ENCODE measurements at regions not wholly inside any gene's neighbourhood (a gene's known extent, or its start where the extent isn't known, plus 50 kb on each side); places are given as distances from the start of the nearest gene placed in this dataset.

- CTCF ChIA-PET, result interaction anchor here (2.7 kb wide), 1 partner anchor 11 kb away, joined by 9 read pairs; no protein-coding TSS in a partner anchor
- no peak overlapping the region for H3K27ac ChIP-seq
- TF ChIP-seq EHMT2 (IDR thresholded peaks at IDR 0.05; ENCODE audit: low read depth), result no peak
- TF ChIP-seq CBX8 (IDR thresholded peaks at IDR 0.05), result no peak
- no peak for TF ChIP-seq MYC (IDR thresholded peaks at IDR 0.05; ENCODE audit: borderline replicate concordance, low read length)
- no peak for TF ChIP-seq MAFK (IDR thresholded peaks at IDR 0.05; ENCODE audit: partially characterized antibody)
- no peak for TF ChIP-seq HOXA7 (CRISPR knock-in tag; IDR thresholded peaks at IDR 0.05)
- TF ChIP-seq BCL3 (IDR thresholded peaks at IDR 0.05), result no peak
- no peak for TF ChIP-seq ZSCAN20 (CRISPR knock-in tag; IDR thresholded peaks at IDR 0.05)
- no peak for TF ChIP-seq CHD4 (IDR thresholded peaks at IDR 0.05; ENCODE audit: borderline replicate concordance)
- H3K9me3 ChIP-seq, result no peaks in the 10 kb centered on the region
- 73% methylated on average over 5 of the region's 5 CpGs for WGBS (ENCODE audit: missing lambda C conversion rate)
- no peak for ATAC-seq
- no peak overlapping the region for H3K4me2 ChIP-seq
- POLR2A ChIA-PET, result no interaction called here
- H3K4me1 ChIP-seq, result no peaks in the 10 kb centered on the region
- DNase-seq (ENCODE audit: low read depth in 1 of 2, low spot score in 1 of 2), result no peak
- H3K4me3 ChIP-seq, result no peak overlapping the region
- FAIRE-seq, result no peak
Measured at GRCh38 chr11:123313262-123313661, 116.8 kb upstream of the GRAMD1B start.

- Histone ChIP-seq H3K4me3 (no peak overlapping the region), H3K4me2 (no peak overlapping the region), H3K27ac (no peak overlapping the region), H3K4me1 (peaks cover under 1% of the 10 kb centered on the region; the same call in 1 of the 3 replicates), H3K9me3 (no peaks in the 10 kb centered on the region)
- ATAC-seq, result no peak
- POLR2A ChIA-PET, result no interaction called here
- DNase-seq (ENCODE audit: low read depth in 1 of 2, low spot score in 1 of 2), result no peak
- CTCF ChIA-PET, result interaction anchor here (1.0 to 1.4 kb wide), 2 partner anchors 8 to 205 kb away, joined by 3 to 6 read pairs; no protein-coding TSS in a partner anchor
- 77% methylated on average over 7 of the region's 7 CpGs for WGBS (ENCODE audit: missing lambda C conversion rate)
- TF ChIP-seq NFE2L2 (conservative IDR thresholded peaks at IDR 0.05; ENCODE audit: low read length) (no peak), CEBPB (IDR thresholded peaks at IDR 0.05) (peak in 1 of 2 experiments; percentile 32; a peak in 1 of 4 replicates), MAX (IDR thresholded peaks at IDR 0.05) (no peak)
- no peak for FAIRE-seq
Measured at GRCh38 chr11:123308077-123308476, 113.0 kb upstream of the CLMP start.

GRCh38 chr11:123307276-123307675 lies 112.2 kb upstream of the CLMP start:
- ChIA-PET POLR2A (no interaction called here), CTCF (interaction anchor here (0.7 to 1.4 kb wide), 2 partner anchors 99 to 204 kb away, joined by 3 to 6 read pairs; no protein-coding TSS in a partner anchor)
- 83% methylated on average over 4 of the region's 4 CpGs for WGBS (ENCODE audit: missing lambda C conversion rate)
- Histone ChIP-seq H3K4me3 (no peak overlapping the region), H3K4me1 (peaks cover 8% of the 10 kb centered on the region; the same call in 1 of the 3 replicates), H3K9me3 (no peaks in the 10 kb centered on the region), H3K4me2 (no peak overlapping the region), H3K27ac (no peak overlapping the region)
- ATAC-seq, result no peak
- FAIRE-seq, result no peak
- no peak for DNase-seq (ENCODE audit: low read depth in 1 of 2, low spot score in 1 of 2)
- TF ChIP-seq ZFP36 (IDR thresholded peaks at IDR 0.05; ENCODE audit: borderline replicate concordance, partially characterized antibody) (no peak), TP53 (CRISPR knock-in tag; IDR thresholded peaks at IDR 0.05) (no peak), FOSB (CRISPR knock-in tag; IDR thresholded peaks at IDR 0.05) (no peak), HEYL (CRISPR knock-in tag; IDR thresholded peaks at IDR 0.05) (no peak), POLR2A (IDR thresholded peaks at IDR 0.05; ENCODE audit: low read length) (no peak), SREBF2 (IDR thresholded peaks at IDR 0.05) (no peak)

- WGBS (ENCODE audit: missing lambda C conversion rate), result 81% methylated on average over 7 of the region's 7 CpGs
- FAIRE-seq (no peak), ATAC-seq (no peak), DNase-seq (ENCODE audit: low read depth in 1 of 2, low spot score in 1 of 2) (no peak)
- Histone ChIP-seq H3K4me1 (peaks cover 9% of the 10 kb centered on the region; the same call in 2 of the 3 replicates), H3K27ac (no peak overlapping the region), H3K4me3 (no peak overlapping the region), H3K4me2 (no peak overlapping the region), H3K9me3 (no peaks in the 10 kb centered on the region)
- POLR2A ChIA-PET, result no interaction called here
- CTCF ChIA-PET, result no interaction called here
- TF ChIP-seq BCL3 (IDR thresholded peaks at IDR 0.05), result no peak
- no peak for TF ChIP-seq POLR2A (IDR thresholded peaks at IDR 0.05; ENCODE audit: low read length)
- no peak for TF ChIP-seq HMGXB4 (CRISPR knock-in tag; IDR thresholded peaks at IDR 0.05; ENCODE audit: borderline replicate concordance)
- TF ChIP-seq RCOR1 (IDR thresholded peaks at IDR 0.05; ENCODE audit: low read depth, low read length), result no peak
- TF ChIP-seq BHLHE40 (IDR thresholded peaks at IDR 0.05; ENCODE audit: low read depth, low read length), result no peak
- TF ChIP-seq HOXB13 (CRISPR knock-in tag; IDR thresholded peaks at IDR 0.05; ENCODE audit: low read depth), result no peak
- no peak for TF ChIP-seq EHMT2 (IDR thresholded peaks at IDR 0.05; ENCODE audit: low read depth)
- no peak for TF ChIP-seq HOXB5 (CRISPR knock-in tag; IDR thresholded peaks at IDR 0.05)
- TF ChIP-seq TFCP2L1 (CRISPR knock-in tag; IDR thresholded peaks at IDR 0.05), result no peak
- TF ChIP-seq CTCF (IDR thresholded peaks at IDR 0.05), result no peak
- no peak for TF ChIP-seq FOSB (CRISPR knock-in tag; IDR thresholded peaks at IDR 0.05)
- no peak for TF ChIP-seq MAFK (IDR thresholded peaks at IDR 0.05; ENCODE audit: partially characterized antibody)
- no peak for TF ChIP-seq USF2 (IDR thresholded peaks at IDR 0.05)
Measured at GRCh38 chr11:123306531-123306930, 111.5 kb upstream of the CLMP start.
